ENCODE measurements at regions not wholly inside any gene's neighbourhood (a gene's known extent, or its start where the extent isn't known, plus 50 kb on each side); places are given as distances from the start of the nearest gene placed in this dataset.

DNA sequence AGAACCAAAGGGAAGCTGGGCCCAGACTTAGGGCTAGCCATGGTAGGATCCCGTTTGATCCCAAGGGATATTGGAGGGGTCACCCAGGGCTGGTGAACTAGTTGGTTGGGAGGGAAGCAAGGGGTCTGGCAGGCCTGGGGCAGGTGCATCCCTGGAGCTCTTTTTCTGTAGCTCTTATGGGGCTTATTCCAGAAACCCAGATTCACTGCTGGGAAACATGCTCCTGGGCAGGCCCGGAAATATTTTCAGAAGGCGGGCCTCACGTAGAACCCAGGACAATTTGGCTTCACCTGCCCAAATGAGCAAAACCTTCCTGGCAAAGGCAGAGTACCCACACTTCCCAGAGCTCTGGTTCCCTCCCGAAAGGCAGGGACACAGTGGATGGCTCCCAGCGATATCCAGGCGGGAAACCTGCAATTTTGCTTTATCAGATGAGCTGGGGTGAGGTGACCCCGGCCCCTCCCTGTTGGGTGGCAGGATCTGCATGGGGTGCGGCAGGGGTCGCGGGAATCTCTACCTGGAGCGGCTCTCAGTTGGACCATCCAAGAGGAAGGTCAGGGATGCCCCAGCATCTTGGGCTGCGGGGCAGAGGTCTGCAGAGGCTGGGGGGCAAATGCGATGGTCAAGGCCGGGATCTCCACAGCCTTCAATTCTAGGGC is 533.9 kb downstream of the TCERG1L start:
- no peak for DNase-seq (ENCODE audit: low read depth in 2 of 3, low spot score in 1 of 3)

GRCh38 chr10:130778166-130778545 is 533.4 kb downstream of the TCERG1L start:
- DNase-seq (ENCODE audit: low read depth in 2 of 3, low spot score in 1 of 3) = no peak

- no peak for DNase-seq (ENCODE audit: low read depth in 2 of 3, low spot score in 1 of 3)
Observed at GRCh38 chr10:130780763-130781162, 530.8 kb downstream of the TCERG1L start.

- no peak for DNase-seq (ENCODE audit: low read depth in 2 of 3, low spot score in 1 of 3)
Observed at GRCh38 chr10:130781206-130781605, 530.3 kb downstream of the TCERG1L start.

- no peak for DNase-seq (ENCODE audit: low read depth in 2 of 3, low spot score in 1 of 3)
Observed at GRCh38 chr10:130781623-130782022, 529.9 kb downstream of the TCERG1L start.

GRCh38 chr10:130782467-130782866 is 529.1 kb downstream of the TCERG1L start:
- DNase-seq (ENCODE audit: low read depth in 2 of 3, low spot score in 1 of 3) = no peak

DNA sequence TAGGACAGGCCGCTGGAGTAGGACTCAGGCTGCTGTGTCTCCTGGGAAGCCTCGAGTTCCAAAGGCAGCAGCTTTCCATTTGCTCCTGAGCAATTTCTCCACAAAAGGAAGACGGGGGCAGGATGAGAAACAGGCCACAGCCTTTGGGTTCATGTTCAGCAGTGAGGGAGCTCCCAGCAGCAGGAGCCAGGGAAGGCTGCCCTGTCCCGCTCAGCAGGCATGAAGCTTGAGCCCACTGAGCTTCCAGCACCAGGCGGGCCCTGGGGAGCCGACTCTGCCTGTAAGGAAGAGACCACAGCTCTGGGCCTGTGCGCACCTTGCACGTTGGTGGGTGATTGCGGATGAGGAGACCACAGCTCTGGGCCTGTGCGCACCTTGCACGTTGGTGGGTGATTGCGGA is 527.2 kb downstream of the TCERG1L start:
- DNase-seq (ENCODE audit: low read depth in 2 of 3, low spot score in 1 of 3) = no peak

GRCh38 chr10:130786365-130786966 is 525.1 kb downstream of the TCERG1L start:
- DNase-seq (ENCODE audit: low read depth in 2 of 3, low spot score in 1 of 3) = no peak

DNA sequence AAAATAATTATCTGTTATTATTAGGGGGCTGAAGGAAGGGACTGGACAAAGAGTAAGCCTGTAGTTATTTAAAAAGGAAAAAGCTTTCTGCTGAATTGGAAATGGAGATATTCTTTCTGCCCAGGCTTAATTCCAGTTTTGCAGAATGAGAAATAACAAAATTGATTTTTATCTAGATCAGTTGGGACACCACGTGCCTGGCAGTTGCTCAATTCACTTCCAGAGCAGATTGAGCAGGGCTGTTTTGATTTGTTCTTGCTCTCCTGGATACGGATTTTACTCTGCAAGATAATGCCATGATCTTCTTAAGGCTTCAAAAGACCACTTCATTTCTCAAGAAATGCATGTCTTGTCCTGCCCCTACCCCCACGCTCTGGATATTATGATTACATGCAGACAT is 524.3 kb downstream of the TCERG1L start:
- no peak for DNase-seq (ENCODE audit: low read depth in 2 of 3, low spot score in 1 of 3)

DNA sequence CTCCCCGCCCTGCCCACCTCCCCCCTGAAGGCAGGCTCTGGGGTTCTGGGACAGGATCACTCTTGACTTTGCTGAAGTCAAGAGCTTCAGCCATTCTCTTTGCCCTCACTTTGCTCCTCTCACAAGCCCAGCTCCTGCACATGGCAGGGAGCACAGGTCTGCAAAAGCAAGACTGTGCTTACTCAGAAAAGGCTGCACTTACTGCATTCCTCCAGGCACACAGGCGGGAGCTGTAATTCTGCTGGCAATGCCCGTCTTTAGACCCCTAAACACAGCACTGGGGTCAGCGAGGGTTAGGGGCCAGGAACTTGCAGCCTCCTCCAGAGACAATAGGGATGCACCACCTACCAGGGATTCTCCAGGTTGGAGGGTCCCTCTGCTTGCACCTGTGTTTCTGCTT is 523.7 kb downstream of the TCERG1L start:
- DNase-seq (ENCODE audit: low read depth in 2 of 3, low spot score in 1 of 3) = no peak

DNA sequence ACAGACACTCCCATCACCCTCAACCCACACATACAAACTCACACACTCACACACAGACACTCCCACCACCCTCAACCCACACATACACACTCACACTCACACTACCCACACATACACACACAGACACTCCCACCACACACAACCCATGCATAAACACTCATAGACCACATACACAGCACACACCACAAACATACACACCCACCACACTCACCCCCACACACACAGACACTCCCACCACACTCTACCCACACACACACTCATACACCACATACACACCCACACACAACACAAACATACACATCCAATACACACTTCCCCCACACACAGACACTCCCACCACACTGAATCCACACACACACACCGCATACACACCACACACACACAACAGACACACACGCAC is 521.2 kb downstream of the TCERG1L start:
- DNase-seq (ENCODE audit: low read depth in 2 of 3, low spot score in 1 of 3) = no peak

GRCh38 chr10:130792096-130792845 is 519.2 kb downstream of the TCERG1L start:
- DNase-seq (ENCODE audit: low read depth in 2 of 3, low spot score in 1 of 3) = no peak

DNA sequence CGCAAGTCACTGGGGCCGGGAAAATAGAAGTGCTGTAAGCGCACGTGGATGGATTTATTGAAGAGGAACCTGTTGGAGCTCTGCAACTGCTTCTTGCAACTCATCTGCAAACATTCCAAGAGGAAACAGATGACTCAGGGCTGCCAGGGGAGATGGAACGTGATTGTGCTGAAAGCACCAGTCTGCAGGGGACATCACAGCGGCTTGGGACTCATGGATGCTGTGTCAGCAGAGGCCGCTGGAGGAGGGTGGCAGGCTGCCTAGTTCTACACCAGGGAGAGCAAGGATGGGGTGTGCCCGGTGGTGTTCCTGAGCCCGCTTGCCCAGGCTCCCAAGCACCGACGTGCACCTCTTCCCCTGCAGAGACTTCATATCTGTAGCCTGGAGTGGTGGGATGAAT is 515.7 kb downstream of the TCERG1L start:
- no peak for DNase-seq (ENCODE audit: low read depth in 2 of 3, low spot score in 1 of 3)

- no peak for DNase-seq (ENCODE audit: low read depth in 2 of 3, low spot score in 1 of 3)
Observed at GRCh38 chr10:130799532-130799931, 512.0 kb downstream of the TCERG1L start.

DNA sequence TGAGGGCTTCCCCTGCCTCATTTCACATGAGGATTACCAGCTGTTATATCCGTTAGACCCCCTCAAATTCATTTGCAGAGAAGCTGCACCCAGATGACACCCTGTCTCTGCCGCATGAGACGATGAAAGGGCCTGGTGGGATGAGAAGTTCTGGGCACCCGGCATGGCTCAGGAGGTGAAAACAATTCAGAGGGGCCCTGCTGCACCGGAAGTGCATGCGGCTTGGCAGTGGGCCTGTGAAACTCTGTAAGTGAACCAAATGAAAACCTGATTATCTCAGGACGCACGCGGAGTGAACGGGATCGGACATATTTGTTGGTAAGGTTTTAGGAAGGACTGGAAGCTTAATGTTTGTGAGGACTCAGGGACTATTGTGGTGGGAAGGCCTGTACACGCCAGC is 511.2 kb downstream of the TCERG1L start:
- DNase-seq (ENCODE audit: low read depth in 2 of 3, low spot score in 1 of 3) = no peak

GRCh38 chr10:130801276-130801675 is 510.2 kb downstream of the TCERG1L start:
- DNase-seq (ENCODE audit: low read depth in 2 of 3, low spot score in 1 of 3) = no peak

DNA sequence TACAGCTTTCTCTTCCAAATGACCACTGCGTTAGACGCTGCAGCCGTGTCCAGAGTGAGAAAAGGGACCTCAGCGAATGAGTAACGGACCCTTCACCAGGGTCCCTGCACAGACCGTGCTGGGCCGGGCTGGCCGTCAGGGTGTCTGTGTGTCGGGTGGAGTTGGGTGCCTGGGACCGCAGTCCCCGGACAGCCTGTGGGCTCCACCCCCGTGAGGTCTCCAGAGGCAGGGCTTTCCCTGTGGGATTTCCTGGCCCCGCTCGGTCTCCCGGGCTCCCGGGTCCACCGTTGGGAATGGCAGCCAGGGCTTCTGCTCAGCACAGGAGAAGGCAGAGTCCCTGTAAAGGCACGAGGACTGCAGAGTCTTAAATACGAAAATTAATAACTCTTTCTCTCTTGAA is 509.7 kb downstream of the TCERG1L start:
- DNase-seq (ENCODE audit: low read depth in 2 of 3, low spot score in 1 of 3) = no peak

DNA sequence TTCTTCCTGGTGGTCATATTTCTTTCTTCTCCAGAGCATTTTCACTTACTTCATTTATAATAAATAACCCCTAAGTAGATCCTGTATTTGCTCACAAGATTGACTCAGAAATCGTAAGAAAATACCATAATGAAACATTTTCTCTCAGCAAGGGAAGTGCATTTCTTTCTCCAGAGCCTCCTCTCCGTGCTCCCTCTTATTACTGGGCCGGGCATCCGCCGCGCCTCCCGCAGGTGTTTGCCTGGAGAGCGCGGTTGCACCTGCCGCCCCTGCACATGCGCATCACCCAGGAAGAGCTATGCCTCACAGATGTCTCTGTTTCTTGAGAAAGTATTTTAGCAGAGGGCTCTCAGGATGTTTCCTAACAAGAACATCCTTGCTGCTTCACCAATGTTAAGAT is 509.2 kb downstream of the TCERG1L start:
- no peak for DNase-seq (ENCODE audit: low read depth in 2 of 3, low spot score in 1 of 3)

- DNase-seq (ENCODE audit: low read depth in 2 of 3, low spot score in 1 of 3) = no peak
Observed at GRCh38 chr10:130804281-130804680, 507.2 kb downstream of the TCERG1L start.

GRCh38 chr10:130804778-130805634 is 506.5 kb downstream of the TCERG1L start:
- no peak for DNase-seq (ENCODE audit: low read depth in 2 of 3, low spot score in 1 of 3)

DNA sequence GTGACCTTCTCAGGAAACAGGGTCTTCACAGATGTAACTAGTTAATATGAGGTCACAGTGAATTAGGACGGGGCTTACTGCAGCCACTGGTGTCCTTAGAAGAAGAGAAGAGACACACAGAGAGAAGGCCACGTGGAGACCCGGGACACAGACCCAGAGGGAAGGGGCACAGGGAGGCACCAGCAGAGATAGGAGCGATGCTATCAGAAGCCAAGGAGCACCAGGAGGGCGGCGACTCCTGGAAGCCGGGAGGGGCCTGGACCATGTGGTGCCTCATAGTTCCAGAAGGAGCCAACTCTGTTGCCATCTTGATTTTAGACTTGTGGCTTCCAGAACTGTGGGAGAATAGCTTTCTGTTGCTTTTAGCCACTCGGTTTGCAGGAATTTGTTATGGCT is 505.9 kb downstream of the TCERG1L start:
- no peak for DNase-seq (ENCODE audit: low read depth in 2 of 3, low spot score in 1 of 3)

DNA sequence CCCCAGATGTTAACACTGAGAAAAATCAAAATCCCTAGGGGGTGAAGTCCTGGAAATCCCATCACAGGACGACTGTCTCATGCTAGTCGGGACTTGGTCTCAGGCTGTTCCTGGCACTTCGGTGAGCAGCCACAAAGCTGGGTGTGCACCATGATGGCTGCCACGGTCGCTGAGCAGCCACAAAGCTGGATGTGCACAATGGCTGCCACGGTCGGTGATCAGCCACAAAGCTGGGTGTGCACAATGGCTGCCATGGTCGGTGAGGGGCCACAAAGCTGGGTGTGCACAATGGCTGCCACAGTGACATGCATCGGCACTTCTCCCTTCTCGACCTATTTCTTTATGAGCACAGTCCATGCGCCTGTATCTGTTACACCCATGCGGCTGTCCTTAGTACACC is 505.1 kb downstream of the TCERG1L start:
- DNase-seq (ENCODE audit: low read depth in 2 of 3, low spot score in 1 of 3) = no peak

Data from stimulated activated CD4-positive, alpha-beta T cell treated with anti-CD3 and anti-CD28 coated beads, Interleukin-12 subunit alpha, Interleukin-12 subunit beta, amount 100 ng/mL, for 48 hours (primary cell).